ENCODE measurements at regions not wholly inside any gene's neighbourhood (a gene's known extent, or its start where the extent isn't known, plus 50 kb on each side); places are given as distances from the start of the nearest gene placed in this dataset.

DNA sequence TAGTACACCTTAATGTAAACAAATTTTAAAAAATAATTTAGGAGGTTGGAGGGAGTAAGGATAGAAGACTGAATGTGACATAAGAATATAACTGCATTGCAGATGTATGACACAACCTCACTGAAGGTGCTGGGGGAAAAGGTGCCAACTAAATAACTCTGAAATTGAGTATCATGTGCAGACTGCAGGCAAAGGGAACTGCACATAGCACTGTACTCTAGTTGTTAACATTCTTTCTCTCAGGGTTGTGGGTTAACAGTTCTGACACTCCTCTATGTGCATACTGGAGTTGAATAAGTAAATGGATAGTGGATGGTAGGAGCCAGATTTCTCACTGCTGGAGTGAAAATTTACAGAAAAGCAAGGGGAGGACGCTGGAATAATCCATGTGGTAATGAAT, 451.9 kb upstream of the CDH4 start:
- Histone ChIP-seq H3K9me3 (ENCODE audit: low read length) (no peaks in the 10 kb centered on the region), H3K9ac (ENCODE audit: low read length) (no peak overlapping the region), H3K9me2 (replicated peaks; ENCODE audit: insufficient read depth, low read length) (no peaks in the 10 kb centered on the region), H3K27me3 (ENCODE audit: low read length) (no peaks in the 10 kb centered on the region), H3K27ac (ENCODE audit: low read length) (no peak overlapping the region), H4K20me1 (ENCODE audit: insufficient read depth, low read depth, low read length) (no peaks in the 10 kb centered on the region), H3K4me2 (ENCODE audit: low read depth, low read length, poor library complexity, severe bottlenecking) (no peak overlapping the region), H3K36me3 (ENCODE audit: insufficient read depth, low read length) (no peaks in the 10 kb centered on the region), H3K4me3 (ENCODE audit: low read length) (no peak overlapping the region), H3K4me1 (ENCODE audit: low read length) (no peaks in the 10 kb centered on the region), H2AFZ (ENCODE audit: low read length) (no peak overlapping the region), H3K79me2 (ENCODE audit: low read length) (no peaks in the 10 kb centered on the region)
- no peak for DNase-seq

DNA sequence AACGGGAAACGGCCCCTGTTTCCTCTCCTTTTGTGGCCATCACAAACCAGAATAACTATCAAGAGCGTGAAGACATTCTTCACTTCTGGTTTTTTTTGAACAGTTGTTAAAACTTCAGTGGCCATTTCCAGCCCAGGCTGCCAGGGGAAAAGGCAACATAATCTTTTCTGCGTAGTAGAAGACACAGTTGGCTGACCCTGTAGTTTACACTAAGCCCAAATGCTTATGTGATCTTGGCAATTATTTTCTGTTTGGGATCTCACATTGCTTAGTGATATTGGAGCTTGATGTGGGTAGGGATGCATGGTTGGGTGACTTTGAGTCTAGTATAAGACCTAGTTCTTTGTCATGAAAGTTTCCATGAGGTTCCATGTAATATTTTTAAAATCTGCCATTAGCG, 449.4 kb upstream of the CDH4 start:
- H2AFZ ChIP-seq (ENCODE audit: low read length) = no peak overlapping the region
- no peak overlapping the region for H3K4me2 ChIP-seq (ENCODE audit: low read depth, low read length, poor library complexity, severe bottlenecking)
- no peak overlapping the region for H3K9ac ChIP-seq (ENCODE audit: low read length)
- H3K36me3 ChIP-seq (ENCODE audit: insufficient read depth, low read length) = no peaks in the 10 kb centered on the region
- H3K27me3 ChIP-seq (ENCODE audit: low read length) = no peaks in the 10 kb centered on the region
- H3K79me2 ChIP-seq (ENCODE audit: low read length) = no peaks in the 10 kb centered on the region
- no peak for DNase-seq
- no peak overlapping the region for H3K27ac ChIP-seq (ENCODE audit: low read length)
- H4K20me1 ChIP-seq (ENCODE audit: insufficient read depth, low read depth, low read length) = no peaks in the 10 kb centered on the region
- no peak overlapping the region for H3K4me3 ChIP-seq (ENCODE audit: low read length)
- no peaks in the 10 kb centered on the region for H3K9me3 ChIP-seq (ENCODE audit: low read length)
- H3K9me2 ChIP-seq (replicated peaks; ENCODE audit: insufficient read depth, low read length) = no peaks in the 10 kb centered on the region
- no peaks in the 10 kb centered on the region for H3K4me1 ChIP-seq (ENCODE audit: low read length)

DNA sequence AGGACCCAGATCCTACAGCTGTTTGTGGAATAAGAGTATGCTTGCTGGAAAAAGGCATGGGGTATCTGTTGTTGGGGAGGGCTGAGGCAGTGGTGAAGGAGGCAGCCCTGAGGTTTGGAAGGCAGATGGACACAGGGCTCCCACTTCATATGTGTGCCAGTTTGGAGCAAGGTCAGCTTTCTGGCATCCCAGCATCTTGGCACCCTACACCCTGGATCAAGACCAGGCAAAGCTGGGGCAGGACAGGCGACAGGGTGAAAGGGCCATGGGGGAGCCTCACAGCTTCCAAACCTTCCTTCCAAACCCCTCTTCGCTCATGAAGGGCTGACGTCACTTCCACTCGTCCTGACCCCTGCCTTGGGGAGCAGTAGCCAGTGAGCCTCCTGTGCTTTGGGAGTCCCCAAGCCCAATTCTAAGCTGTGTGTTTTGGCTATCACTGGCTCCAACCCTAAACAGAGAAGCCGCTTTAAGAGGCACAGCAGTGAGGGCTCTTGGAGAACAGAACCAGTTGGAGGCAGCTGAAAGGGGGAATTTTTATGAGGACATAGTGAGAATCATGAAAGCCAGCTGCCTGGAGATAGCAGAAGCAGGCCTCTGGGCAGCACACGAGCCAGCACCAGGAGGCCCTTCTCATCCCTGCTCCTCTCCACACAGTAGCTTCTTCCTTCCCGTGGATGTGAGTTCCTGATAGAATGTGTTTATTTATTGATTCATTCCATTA, 448.6 kb upstream of the CDH4 start:
- H3K4me1 ChIP-seq (ENCODE audit: low read length) = no peaks in the 10 kb centered on the region
- no peaks in the 10 kb centered on the region for H4K20me1 ChIP-seq (ENCODE audit: insufficient read depth, low read depth, low read length)
- H3K36me3 ChIP-seq (ENCODE audit: insufficient read depth, low read length) = no peaks in the 10 kb centered on the region
- no peaks in the 10 kb centered on the region for H3K27me3 ChIP-seq (ENCODE audit: low read length)
- no peak overlapping the region for H3K4me3 ChIP-seq (ENCODE audit: low read length)
- H3K27ac ChIP-seq (ENCODE audit: low read length) = no peak overlapping the region
- no peaks in the 10 kb centered on the region for H3K9me2 ChIP-seq (replicated peaks; ENCODE audit: insufficient read depth, low read length)
- no peak overlapping the region for H3K9ac ChIP-seq (ENCODE audit: low read length)
- no peaks in the 10 kb centered on the region for H3K79me2 ChIP-seq (ENCODE audit: low read length)
- H2AFZ ChIP-seq (ENCODE audit: low read length) = no peak overlapping the region
- no peak for DNase-seq
- H3K9me3 ChIP-seq (ENCODE audit: low read length) = no peaks in the 10 kb centered on the region
- no peak overlapping the region for H3K4me2 ChIP-seq (ENCODE audit: low read depth, low read length, poor library complexity, severe bottlenecking)

DNA sequence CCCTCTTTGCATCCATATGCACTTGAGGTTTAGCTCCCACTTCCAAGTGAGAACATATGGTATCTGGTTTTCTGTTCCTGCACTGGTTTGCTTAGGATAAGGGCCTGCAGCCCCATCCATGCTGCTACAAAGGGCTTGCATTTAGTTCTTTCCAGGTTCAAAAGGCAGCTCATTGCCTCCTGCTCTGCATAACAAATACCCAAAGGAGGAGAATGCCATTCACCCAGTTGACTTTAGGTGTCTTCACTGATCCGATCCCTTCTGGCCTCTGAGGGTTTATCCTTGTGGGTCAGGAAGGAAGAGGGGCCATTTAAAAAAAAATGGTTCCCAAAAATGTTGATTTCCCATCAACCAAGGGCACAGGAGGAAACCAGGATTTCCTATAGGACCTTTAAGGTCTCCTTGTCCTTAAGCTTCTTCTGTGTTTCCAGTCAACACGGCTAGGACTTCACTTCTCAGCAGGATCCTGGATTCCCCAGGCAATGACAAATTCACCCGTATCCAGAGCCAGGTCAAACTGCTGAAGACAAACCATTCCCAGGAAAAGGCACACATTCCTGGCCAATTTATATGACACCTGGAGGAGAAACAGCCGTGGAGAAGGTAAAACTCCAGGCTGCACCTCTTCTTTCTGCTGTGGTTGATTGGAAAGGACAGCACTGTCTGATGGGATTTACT, 447.7 kb upstream of the CDH4 start:
- Histone ChIP-seq H3K36me3 (ENCODE audit: insufficient read depth, low read length) (no peaks in the 10 kb centered on the region), H3K27ac (ENCODE audit: low read length) (no peak overlapping the region), H3K4me3 (ENCODE audit: low read length) (no peak overlapping the region), H3K9me3 (ENCODE audit: low read length) (no peaks in the 10 kb centered on the region), H3K79me2 (ENCODE audit: low read length) (no peaks in the 10 kb centered on the region), H3K9ac (ENCODE audit: low read length) (no peak overlapping the region), H4K20me1 (ENCODE audit: insufficient read depth, low read depth, low read length) (no peaks in the 10 kb centered on the region), H3K4me2 (ENCODE audit: low read depth, low read length, poor library complexity, severe bottlenecking) (no peak overlapping the region), H2AFZ (ENCODE audit: low read length) (no peak overlapping the region), H3K9me2 (replicated peaks; ENCODE audit: insufficient read depth, low read length) (no peaks in the 10 kb centered on the region), H3K27me3 (ENCODE audit: low read length) (no peaks in the 10 kb centered on the region), H3K4me1 (ENCODE audit: low read length) (no peaks in the 10 kb centered on the region)
- no peak for DNase-seq

DNA sequence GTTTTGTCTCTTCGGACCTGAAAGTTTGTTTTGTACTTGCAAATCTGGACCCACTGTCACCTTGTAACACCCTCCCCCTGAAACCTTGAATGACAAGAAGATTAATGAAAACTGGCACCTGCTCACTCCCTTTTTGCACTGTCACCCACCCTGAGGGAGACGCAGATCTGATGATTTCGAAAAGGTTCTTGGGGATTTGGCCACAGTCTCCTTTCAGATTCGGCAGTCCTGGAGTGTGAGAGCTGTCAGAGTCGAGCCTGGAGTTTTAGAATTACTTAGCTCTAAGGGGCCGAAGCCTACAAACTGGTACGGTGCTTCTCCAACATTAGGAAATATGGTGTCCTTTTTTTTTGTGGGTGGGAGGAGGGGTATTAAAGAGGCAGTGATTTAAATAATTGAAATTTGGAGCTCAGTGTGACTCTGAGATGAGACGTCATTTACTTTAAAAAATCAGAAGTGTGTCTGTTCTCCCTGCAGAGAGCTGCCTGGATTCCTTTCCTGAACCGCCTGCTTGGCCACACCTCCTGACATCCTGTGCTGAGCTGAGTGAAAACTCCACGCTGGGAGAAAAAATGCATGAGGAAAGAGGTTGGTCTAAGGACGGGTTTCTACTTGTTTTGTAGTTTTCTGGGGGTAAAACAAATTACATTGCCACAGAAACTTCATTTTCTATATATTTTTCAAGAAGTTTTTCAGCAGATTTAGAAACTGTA, 447.0 kb upstream of the CDH4 start:
- Histone ChIP-seq H3K9me3 (ENCODE audit: low read length) (no peaks in the 10 kb centered on the region), H3K4me1 (ENCODE audit: low read length) (no peaks in the 10 kb centered on the region), H3K36me3 (ENCODE audit: insufficient read depth, low read length) (no peaks in the 10 kb centered on the region), H3K4me3 (ENCODE audit: low read length) (no peak overlapping the region), H2AFZ (ENCODE audit: low read length) (no peak overlapping the region), H3K9me2 (replicated peaks; ENCODE audit: insufficient read depth, low read length) (no peaks in the 10 kb centered on the region), H3K79me2 (ENCODE audit: low read length) (no peaks in the 10 kb centered on the region), H3K4me2 (ENCODE audit: low read depth, low read length, poor library complexity, severe bottlenecking) (no peak overlapping the region), H3K27me3 (ENCODE audit: low read length) (no peaks in the 10 kb centered on the region), H3K9ac (ENCODE audit: low read length) (no peak overlapping the region), H3K27ac (ENCODE audit: low read length) (no peak overlapping the region), H4K20me1 (ENCODE audit: insufficient read depth, low read depth, low read length) (no peaks in the 10 kb centered on the region)
- no peak for DNase-seq

DNA sequence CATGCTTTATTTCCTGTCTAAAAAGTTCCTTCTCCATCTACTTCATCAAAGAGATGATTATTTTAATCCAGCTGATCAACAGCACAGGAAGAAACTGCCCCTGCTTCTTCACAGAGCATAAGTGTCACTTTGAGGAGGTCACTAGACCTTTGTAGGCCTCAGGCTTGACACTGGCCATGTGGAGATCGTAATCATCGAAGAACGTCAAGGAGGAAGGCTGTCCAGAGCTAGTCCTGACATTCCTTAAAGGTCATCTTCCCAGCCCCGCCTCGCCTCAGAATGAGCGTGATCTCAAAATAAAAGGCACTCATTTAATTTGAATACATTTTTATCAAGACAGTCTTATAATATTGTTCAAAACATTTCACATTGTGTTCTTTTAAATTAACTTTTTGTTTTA, 445.7 kb upstream of the CDH4 start:
- H2AFZ ChIP-seq (ENCODE audit: low read length) = no peak overlapping the region
- no peak overlapping the region for H3K27ac ChIP-seq (ENCODE audit: low read length)
- H3K9ac ChIP-seq (ENCODE audit: low read length) = no peak overlapping the region
- H3K9me2 ChIP-seq (replicated peaks; ENCODE audit: insufficient read depth, low read length) = no peaks in the 10 kb centered on the region
- H3K27me3 ChIP-seq (ENCODE audit: low read length) = no peaks in the 10 kb centered on the region
- H4K20me1 ChIP-seq (ENCODE audit: insufficient read depth, low read depth, low read length) = no peaks in the 10 kb centered on the region
- H3K4me2 ChIP-seq (ENCODE audit: low read depth, low read length, poor library complexity, severe bottlenecking) = no peak overlapping the region
- H3K4me3 ChIP-seq (ENCODE audit: low read length) = no peak overlapping the region
- DNase-seq = no peak
- H3K9me3 ChIP-seq (ENCODE audit: low read length) = no peaks in the 10 kb centered on the region
- no peaks in the 10 kb centered on the region for H3K36me3 ChIP-seq (ENCODE audit: insufficient read depth, low read length)
- no peaks in the 10 kb centered on the region for H3K4me1 ChIP-seq (ENCODE audit: low read length)
- no peaks in the 10 kb centered on the region for H3K79me2 ChIP-seq (ENCODE audit: low read length)

DNA sequence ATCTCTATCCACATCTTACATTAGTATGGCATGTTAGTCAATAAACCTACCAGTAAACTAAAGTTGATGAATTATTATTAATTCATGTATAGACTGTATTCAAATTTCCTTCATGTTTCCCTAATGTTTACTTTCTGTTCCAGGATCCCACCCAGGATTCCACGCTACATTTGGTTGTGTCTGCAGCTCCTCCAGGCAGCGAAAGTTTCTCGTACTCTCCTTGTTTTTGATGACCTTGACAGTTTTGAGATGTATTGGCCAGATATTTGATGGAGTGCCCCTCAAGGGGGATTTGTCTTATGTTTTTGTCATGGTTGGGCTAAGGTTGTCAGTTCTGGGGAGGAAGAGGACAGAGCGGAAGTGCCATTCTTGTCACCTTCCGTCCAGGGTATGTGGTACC, 445.2 kb upstream of the CDH4 start:
- no peak overlapping the region for H3K9ac ChIP-seq (ENCODE audit: low read length)
- no peak overlapping the region for H2AFZ ChIP-seq (ENCODE audit: low read length)
- H3K79me2 ChIP-seq (ENCODE audit: low read length) = no peaks in the 10 kb centered on the region
- H3K27ac ChIP-seq (ENCODE audit: low read length) = no peak overlapping the region
- no peak for DNase-seq
- no peak overlapping the region for H3K4me3 ChIP-seq (ENCODE audit: low read length)
- no peaks in the 10 kb centered on the region for H3K4me1 ChIP-seq (ENCODE audit: low read length)
- H3K9me3 ChIP-seq (ENCODE audit: low read length) = no peaks in the 10 kb centered on the region
- no peaks in the 10 kb centered on the region for H4K20me1 ChIP-seq (ENCODE audit: insufficient read depth, low read depth, low read length)
- H3K9me2 ChIP-seq (replicated peaks; ENCODE audit: insufficient read depth, low read length) = no peaks in the 10 kb centered on the region
- no peaks in the 10 kb centered on the region for H3K36me3 ChIP-seq (ENCODE audit: insufficient read depth, low read length)
- H3K4me2 ChIP-seq (ENCODE audit: low read depth, low read length, poor library complexity, severe bottlenecking) = no peak overlapping the region
- H3K27me3 ChIP-seq (ENCODE audit: low read length) = no peaks in the 10 kb centered on the region

DNA sequence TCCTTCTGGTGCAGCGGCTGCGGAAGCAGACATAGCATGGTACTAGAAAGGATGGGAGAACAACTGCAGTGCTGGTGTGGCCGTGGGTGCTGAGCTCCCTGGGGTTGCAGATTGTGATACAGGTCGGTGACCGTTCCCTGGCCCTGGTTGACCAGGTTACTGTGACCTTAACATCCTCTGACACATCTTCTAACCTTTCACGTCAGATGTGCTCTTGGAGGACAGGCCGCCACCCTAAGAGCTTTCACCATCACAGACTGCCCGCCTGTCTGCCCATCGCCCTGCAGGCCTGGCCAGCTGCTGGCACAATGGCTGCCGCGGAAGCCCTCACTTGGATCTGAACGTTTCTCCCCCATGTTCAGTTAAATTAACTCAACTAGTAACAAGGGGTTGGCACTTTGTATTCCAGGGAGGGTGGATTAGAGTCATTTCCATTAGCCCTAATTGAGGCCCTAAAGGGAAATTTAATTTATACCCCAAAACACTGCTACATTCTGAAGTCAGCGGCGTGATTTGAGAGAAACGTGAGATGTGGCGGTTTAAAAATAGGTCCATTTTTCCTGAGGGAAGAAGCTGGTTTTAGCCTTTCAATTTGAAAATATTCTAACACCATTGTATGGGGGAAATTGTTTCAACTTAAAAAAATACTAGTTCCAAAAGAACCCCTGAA, 443.9 kb upstream of the CDH4 start:
- Histone ChIP-seq H2AFZ (ENCODE audit: low read length) (no peak overlapping the region), H3K9me3 (ENCODE audit: low read length) (no peaks in the 10 kb centered on the region), H3K36me3 (ENCODE audit: insufficient read depth, low read length) (no peaks in the 10 kb centered on the region), H3K27me3 (ENCODE audit: low read length) (no peaks in the 10 kb centered on the region), H3K4me2 (ENCODE audit: low read depth, low read length, poor library complexity, severe bottlenecking) (no peak overlapping the region), H3K9ac (ENCODE audit: low read length) (no peak overlapping the region), H3K9me2 (replicated peaks; ENCODE audit: insufficient read depth, low read length) (no peaks in the 10 kb centered on the region), H3K79me2 (ENCODE audit: low read length) (no peaks in the 10 kb centered on the region), H4K20me1 (ENCODE audit: insufficient read depth, low read depth, low read length) (no peaks in the 10 kb centered on the region), H3K27ac (ENCODE audit: low read length) (no peak overlapping the region), H3K4me3 (ENCODE audit: low read length) (no peak overlapping the region), H3K4me1 (ENCODE audit: low read length) (no peaks in the 10 kb centered on the region)
- no peak for DNase-seq
